GM12878 (cell line): ENCODE measurements at regions not wholly inside any gene's neighbourhood (a gene's known extent, or its start where the extent isn't known, plus 50 kb on each side); places are given as distances from the start of the nearest gene placed in this dataset.

ENCODE experiments used
- ATAC-seq: fragments of 200-7000 bp; cut with Tn5 transposase; 3 replicates; pipeline ENCODE4 v1.9.1; 2020; ENCODE audit warnings: mild to moderate bottlenecking, moderate library complexity
- BruUV-seq: library from RNA; stranded (reverse); fragments of 400-500 nt; replicated peaks from 2 replicates; lab custom pipeline; 2021; lab: Mats Ljungman, UMichigan
- CTCF ChIA-PET: fragments of 300-600 bp; sonication (Branson Sonifier 250); formaldehyde crosslinking; extraction: SDS; loops from one replicate; lab custom pipeline; 2021; ENCODE audit warnings: inconsistent platforms; lab: Yijun Ruan, JAX
- POLR2A ChIA-PET: fragments of 350-600 bp; formaldehyde crosslinking; extraction: SDS; loops from one replicate; lab custom pipeline; 2021; ENCODE audit warnings: inconsistent platforms; lab: Charles Lee
- RAD21 ChIA-PET: fragments of 300-600 bp; sonication (Branson Sonifier 250); formaldehyde crosslinking; loops from one replicate; lab custom pipeline; 2023; ENCODE audit warnings: antibody characterized with exemption; ENCODE audit not compliant: unreplicated experiment; lab: Charles Lee
- SMC1A ChIA-PET: fragments of 300-600 bp; sonication (Branson Sonifier 250); formaldehyde crosslinking; loops from one replicate; lab custom pipeline; 2023; ENCODE audit not compliant: unreplicated experiment, uncharacterized antibody; lab: Charles Lee
- DNase-seq: peaks from one replicate; pipeline ENCODE4 v3.0.0-alpha.2; 2011; ENCODE audit warnings: low read depth, low spot score
- FAIRE-seq: peaks from 3 replicates; lab custom pipeline; 2011; peaks lifted over from hg19 to GRCh38; lab: Jason Lieb, UNC
- H2AFZ ChIP-seq: 2 replicates; pipeline ENCODE4 v1.6.0; 2011; ENCODE audit warnings: low read depth, low read length, control low read depth; ENCODE audit not compliant: control insufficient read depth
- H3K27ac ChIP-seq: 2 replicates; pipeline ENCODE4 v1.5.1; 2011; ENCODE audit warnings: control low read depth; ENCODE audit not compliant: control insufficient read depth, insufficient read depth
- H3K27me3 ChIP-seq, 2 experiments: replicated peaks in 1 of 2; 2 replicates each; pipeline versions ENCODE4 v1.6.0 to v1.6.1; 2011; ENCODE audit warnings: low read length in 1 of 2; ENCODE audit not compliant: control insufficient read depth in 2 of 2, insufficient read depth in 2 of 2
- H3K36me3 ChIP-seq, 2 experiments: 2 replicates each; pipeline ENCODE4 v1.5.1; 2011; ENCODE audit warnings: low read length in 1 of 2; ENCODE audit not compliant: control insufficient read depth in 2 of 2, insufficient read depth in 2 of 2
- H3K4me1 ChIP-seq: 2 replicates; pipeline ENCODE4 v1.6.1; 2011; ENCODE audit warnings: mild to moderate bottlenecking, low read length, moderate library complexity, mixed read lengths; ENCODE audit not compliant: control insufficient read depth, insufficient read depth
- H3K4me2 ChIP-seq: 2 replicates; pipeline ENCODE4 v1.6.0; 2011; ENCODE audit warnings: control low read depth; ENCODE audit not compliant: control insufficient read depth, insufficient read depth
- H3K4me3 ChIP-seq: fragments of 200-600 bp; sonication (generic); 2 replicates; pipeline ENCODE4 v1.5.1; 2016
- H3K79me2 ChIP-seq: 2 replicates; pipeline ENCODE4 v1.6.0; 2011; ENCODE audit warnings: low read length; ENCODE audit not compliant: control insufficient read depth, insufficient read depth
- H3K9ac ChIP-seq: 2 replicates; pipeline ENCODE4 v1.8.0; 2011; ENCODE audit warnings: low read length, control low read depth, mixed read lengths; ENCODE audit not compliant: control insufficient read depth, insufficient read depth
- H3K9me3 ChIP-seq: replicated peaks from 3 replicates; pipeline ENCODE4 v1.5.1; 2011; ENCODE audit warnings: mild to moderate bottlenecking, low read length; ENCODE audit not compliant: control insufficient read depth, insufficient read depth
- H4K20me1 ChIP-seq: 2 replicates; pipeline ENCODE4 v1.6.0; 2011; ENCODE audit not compliant: control insufficient read depth, insufficient read depth
- ASH2L ChIP-seq: fragments of 300-600, 200-600 bp; sonication (generic); IDR thresholded peaks from 2 replicates; pipeline ENCODE4 v1.6.1; 2017; ENCODE audit warnings: low read depth, mild to moderate bottlenecking, borderline replicate concordance
- CBFB ChIP-seq: IDR thresholded peaks from 2 replicates; pipeline ENCODE4 v1.6.1; 2016; ENCODE audit warnings: antibody characterized with exemption, low read depth
- IRF4 ChIP-seq: IDR thresholded peaks from 2 replicates; pipeline ENCODE4 v1.6.1; 2011; ENCODE audit warnings: low read depth, low read length
- KDM1A ChIP-seq: fragments of 200-600 bp; sonication (generic); IDR thresholded peaks from 2 replicates; pipeline ENCODE4 v1.6.1; 2016; ENCODE audit warnings: borderline replicate concordance
- MYC ChIP-seq: IDR thresholded peaks from 2 replicates; pipeline ENCODE4 v1.6.1; 2011; ENCODE audit warnings: mild to moderate bottlenecking, low read length, moderate library complexity, inconsistent platforms; ENCODE audit not compliant: insufficient read depth, insufficient replicate concordance, insufficient read length, severe bottlenecking
- POLR2A ChIP-seq: IDR thresholded peaks from 2 replicates; pipeline ENCODE4 v1.6.1; 2011; ENCODE audit warnings: low read depth, mild to moderate bottlenecking, low read length
- PRDM15 ChIP-seq: fragments of 450-650 bp; formaldehyde crosslinking; IDR thresholded peaks from 2 replicates; pipeline ENCODE4 v1.4.0; 2020; ENCODE audit warnings: mild to moderate bottlenecking, moderate library complexity
- RAD21 ChIP-seq: IDR thresholded peaks from 2 replicates; pipeline ENCODE4 v1.6.1; 2011; ENCODE audit warnings: mild to moderate bottlenecking, low read depth, low read length, moderate library complexity; ENCODE audit not compliant: insufficient read depth
- REST ChIP-seq: IDR thresholded peaks from 2 replicates; pipeline ENCODE4 v1.6.1; 2012; ENCODE audit warnings: mild to moderate bottlenecking, low read depth, low read length
- SIX5 ChIP-seq: IDR thresholded peaks from 2 replicates; pipeline ENCODE4 v1.6.1; 2011; ENCODE audit warnings: mild to moderate bottlenecking, low read depth, low read length, moderate library complexity; ENCODE audit not compliant: severe bottlenecking
- SMAD1 ChIP-seq: fragments of 450-650 bp; IDR thresholded peaks from 2 replicates; pipeline ENCODE4 v1.6.1; 2018; ENCODE audit warnings: mild to moderate bottlenecking, low read depth; ENCODE audit not compliant: partially characterized antibody
- SRF ChIP-seq, 2 experiments: IDR thresholded peaks; 2 replicates each; pipeline ENCODE4 v1.6.1; 2011; ENCODE audit warnings: low read depth in 2 of 2, low read length in 2 of 2, mild to moderate bottlenecking in 1 of 2, moderate library complexity in 1 of 2
- YBX1 ChIP-seq: fragments of 450-650 bp; IDR thresholded peaks from 2 replicates; pipeline ENCODE4 v1.6.1; 2016; ENCODE audit warnings: antibody characterized with exemption
- WGBS: methylation state at CpG from one replicate; pipeline ENCODE4 v1.1.6; 2016; ENCODE audit warnings: low lambda C conversion rate; ENCODE audit not compliant: insufficient replicate concordance, insufficient coverage; ENCODE audit errors: missing lambda C conversion rate; 5-methylcytosine and 5-hydroxymethylcytosine counted together
- in situ Hi-C: fragments of 300-500 bp; cut with MboI; formaldehyde crosslinking; loops from 9 replicates; pipeline ENCODE4 v1.14.3; 2018; ENCODE audit warnings: mixed read lengths
- intact Hi-C: fragments of 100-400 bp; cut with micrococcal nuclease; formaldehyde crosslinking; loops from one replicate; pipeline ENCODE4 v1.14.2; 2022; ENCODE audit not compliant: unreplicated experiment

GRCh38 chr3:13700889-13701288 lies 152.0 kb downstream of the FBLN2 start:
- no peak overlapping the region for H3K4me2 ChIP-seq
- CTCF ChIA-PET, result no interaction called here
- no TSS peak for BruUV-seq
- H3K79me2 ChIP-seq, result no peaks in the 10 kb centered on the region
- intact Hi-C loops (no loop called here), in situ Hi-C loops (no loop called here)
- no peak overlapping the region for H3K9ac ChIP-seq
- no peaks in the 10 kb centered on the region for H3K4me1 ChIP-seq
- POLR2A ChIA-PET, result no interaction called here
- ATAC-seq, result no peak
- DNase-seq, result no peak
- TF ChIP-seq REST, result no peak
- no peak for TF ChIP-seq POLR2A
- TF ChIP-seq YBX1, result no peak
- TF ChIP-seq IRF4, result no peak
- no peak for TF ChIP-seq SRF (IDR thresholded peaks at IDR 0.05; ENCODE audit: low read depth in 2 of 2, low read length in 2 of 2)
- no peak for TF ChIP-seq CBFB
- no peak for TF ChIP-seq ASH2L
- TF ChIP-seq PRDM15 (CRISPR knock-in tag), result no peak
- TF ChIP-seq RAD21, result no peak
- TF ChIP-seq SMAD1, result no peak
- TF ChIP-seq MYC, result no peak
- TF ChIP-seq KDM1A, result no peak
- no peak for TF ChIP-seq SIX5
- H4K20me1 ChIP-seq, result no peaks in the 10 kb centered on the region
- 30% methylated on average over 8 of the region's 8 CpGs for WGBS
- H3K27ac ChIP-seq, result no peak overlapping the region
- no peak for FAIRE-seq
- no peaks in the 10 kb centered on the region for H3K36me3 ChIP-seq
- no peak overlapping the region for H3K4me3 ChIP-seq
- RAD21 ChIA-PET, result no interaction called here
- no peak overlapping the region for H2AFZ ChIP-seq
- no peaks in the 10 kb centered on the region; the same call in 2 of the 3 replicates for H3K9me3 ChIP-seq
- SMC1A ChIA-PET, result no interaction called here
- H3K27me3 ChIP-seq, result no peaks in the 10 kb centered on the region
